ENCODE measurements at regions not wholly inside any gene's neighbourhood (a gene's known extent, or its start where the extent isn't known, plus 50 kb on each side); places are given as distances from the start of the nearest gene placed in this dataset.

DNA sequence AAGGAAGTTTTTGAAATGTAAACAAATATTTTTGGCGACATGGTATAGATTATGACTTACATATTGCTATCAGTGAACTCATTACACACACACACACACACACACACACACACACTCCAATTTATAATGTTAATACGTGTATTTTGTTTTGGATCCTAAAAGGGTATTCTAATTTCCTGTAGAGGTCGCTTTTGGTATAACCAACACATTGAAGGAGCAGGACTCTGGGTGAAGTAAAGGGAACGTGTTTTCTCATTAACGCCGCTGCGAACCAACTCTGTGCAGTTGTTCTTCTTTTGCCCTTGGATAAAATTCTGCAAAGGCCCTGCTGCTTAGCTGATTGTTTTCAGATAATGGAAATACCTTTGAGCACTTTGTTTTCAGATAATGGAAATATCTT lies 190.4 kb downstream of the PMAIP1 start:
- TF ChIP-seq CTCF (IDR thresholded peaks at IDR 0.05; ENCODE audit: borderline replicate concordance, control extremely low read depth, extremely low read depth, insufficient read depth, missing control alignments): peak; percentile 8
- DNase-seq (ENCODE audit: low spot score): peak; percentile 6
- in situ Hi-C loops (cut with MboI; ENCODE audit: low sequenced_read_pairs, unreplicated experiment): no loop called here

DNA sequence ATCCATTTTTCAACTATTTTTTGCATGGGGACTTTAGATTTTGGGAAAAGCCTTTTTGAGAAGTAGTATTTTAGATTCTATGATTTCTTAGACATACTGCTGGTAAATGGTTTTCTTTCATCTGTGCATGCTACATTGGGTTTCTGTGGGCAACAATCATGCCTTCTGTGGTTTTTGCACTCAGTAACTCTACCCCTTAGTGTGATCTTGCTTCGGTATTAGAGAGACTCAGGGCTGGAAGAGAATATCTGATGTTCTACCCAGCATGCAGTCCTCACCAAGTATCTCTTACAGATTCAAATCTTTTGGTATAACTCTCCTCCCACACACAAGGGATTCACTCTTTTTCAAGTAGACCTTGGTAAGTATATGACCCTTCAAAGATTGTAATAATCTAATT lies 183.0 kb downstream of the PMAIP1 start:
- no peak for TF ChIP-seq CTCF (IDR thresholded peaks at IDR 0.05; ENCODE audit: borderline replicate concordance, control extremely low read depth, extremely low read depth, insufficient read depth, missing control alignments)
- DNase-seq (ENCODE audit: low spot score): no peak
- in situ Hi-C loops (cut with MboI; ENCODE audit: low sequenced_read_pairs, unreplicated experiment): no loop called here

DNA sequence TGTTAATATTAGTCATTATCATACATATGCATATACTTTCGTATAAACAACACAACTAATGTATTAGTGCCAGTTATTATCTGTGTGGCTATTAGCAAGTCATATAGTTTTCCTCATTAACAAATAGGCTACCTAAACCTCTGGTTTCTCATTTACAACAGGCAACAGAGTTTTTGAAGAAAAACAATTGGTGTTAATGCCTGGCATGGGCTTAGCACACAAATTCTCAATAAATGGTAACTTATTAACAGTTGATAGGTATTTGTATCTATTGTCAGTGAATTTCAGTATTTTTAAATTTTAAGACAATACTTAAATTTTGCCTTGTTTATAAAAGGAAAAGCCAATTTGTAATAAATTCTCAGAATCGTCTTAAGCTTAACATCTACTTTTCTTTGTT lies 182.5 kb downstream of the PMAIP1 start:
- DNase-seq (ENCODE audit: low spot score): no peak
- no peak for TF ChIP-seq CTCF (IDR thresholded peaks at IDR 0.05; ENCODE audit: borderline replicate concordance, control extremely low read depth, extremely low read depth, insufficient read depth, missing control alignments)
- in situ Hi-C loops (cut with MboI; ENCODE audit: low sequenced_read_pairs, unreplicated experiment): no loop called here

GRCh38 chr18:60075477-60075876 lies 175.7 kb downstream of the PMAIP1 start:
- TF ChIP-seq CTCF (IDR thresholded peaks at IDR 0.05; ENCODE audit: borderline replicate concordance, control extremely low read depth, extremely low read depth, insufficient read depth, missing control alignments): no peak
- DNase-seq (ENCODE audit: low spot score): no peak
- in situ Hi-C loops (cut with MboI; ENCODE audit: low sequenced_read_pairs, unreplicated experiment): no loop called here

DNA sequence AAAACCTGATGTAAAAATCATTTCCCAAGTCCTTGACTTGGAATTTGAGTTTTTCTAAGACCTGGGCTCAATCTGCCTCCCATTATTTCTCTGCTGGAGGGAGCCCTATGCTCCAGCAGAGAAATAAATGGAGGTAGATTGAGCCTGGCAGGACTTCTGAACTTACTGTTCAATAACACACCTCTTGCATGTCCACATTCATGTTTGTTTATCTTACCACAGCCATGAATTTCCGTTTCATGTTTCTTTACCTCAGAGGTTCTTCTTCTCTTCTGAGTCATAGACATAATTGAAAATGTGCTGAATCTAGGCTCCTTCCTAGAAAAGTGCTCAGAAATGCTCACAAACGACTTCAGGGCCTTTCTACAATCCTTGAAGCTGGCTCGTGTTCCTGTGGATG lies 170.8 kb downstream of the PMAIP1 start:
- no peak for TF ChIP-seq CTCF (IDR thresholded peaks at IDR 0.05; ENCODE audit: borderline replicate concordance, control extremely low read depth, extremely low read depth, insufficient read depth, missing control alignments)
- in situ Hi-C loops (cut with MboI; ENCODE audit: low sequenced_read_pairs, unreplicated experiment): no loop called here
- no peak for DNase-seq (ENCODE audit: low spot score)

- no peak for DNase-seq (ENCODE audit: low spot score)
- in situ Hi-C loops (cut with MboI; ENCODE audit: low sequenced_read_pairs, unreplicated experiment): no loop called here
- no peak for TF ChIP-seq CTCF (IDR thresholded peaks at IDR 0.05; ENCODE audit: borderline replicate concordance, control extremely low read depth, extremely low read depth, insufficient read depth, missing control alignments)
Observed at GRCh38 chr18:60069145-60069544, 169.3 kb downstream of the PMAIP1 start.

Measured in GM13976 (cell line).